ENCODE measurements at regions not wholly inside any gene's neighbourhood (a gene's known extent, or its start where the extent isn't known, plus 50 kb on each side); places are given as distances from the start of the nearest gene placed in this dataset. TPM values are rescaled to one million over a fixed set of nuclear protein-coding genes. Genes with fewer than 3 reads are reported as not detected.

DNA sequence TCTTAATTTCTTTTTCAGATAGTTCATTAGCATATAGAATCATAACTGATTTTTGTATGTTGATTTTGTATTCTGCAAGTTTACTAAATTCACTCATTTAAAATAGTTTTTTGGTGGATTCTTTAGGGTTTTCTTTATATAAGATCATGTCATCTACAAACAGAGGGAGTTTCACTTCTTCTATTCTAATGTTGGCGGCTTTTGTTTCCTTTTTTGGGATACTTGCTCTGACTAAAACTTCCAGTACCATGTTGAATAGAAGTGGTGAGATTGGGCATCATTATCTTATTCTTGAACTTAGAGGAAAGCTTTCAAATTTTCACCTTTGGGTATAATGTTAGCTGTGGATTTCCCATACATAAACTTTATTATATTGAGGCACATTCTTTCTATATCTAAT lies 296.9 kb downstream of the BCKDHB start:
- H3K4me3 ChIP-seq (ENCODE audit: low read length) = no peak overlapping the region
- no peaks in the 10 kb centered on the region for H3K36me3 ChIP-seq (ENCODE audit: insufficient read depth, low read length)
- peaks cover 5% of the 10 kb centered on the region for H3K4me1 ChIP-seq (ENCODE audit: control insufficient read depth, insufficient read depth, low read length)
- no peak overlapping the region for H3K4me2 ChIP-seq (ENCODE audit: low read length)
- H3K9me3 ChIP-seq (replicated peaks; ENCODE audit: low read length) = no peaks in the 10 kb centered on the region
- no peak overlapping the region for H3K9ac ChIP-seq (ENCODE audit: low read depth, low read length)
- no peaks in the 10 kb centered on the region for H3K27me3 ChIP-seq (ENCODE audit: control insufficient read depth, insufficient read depth, low read length)

DNA sequence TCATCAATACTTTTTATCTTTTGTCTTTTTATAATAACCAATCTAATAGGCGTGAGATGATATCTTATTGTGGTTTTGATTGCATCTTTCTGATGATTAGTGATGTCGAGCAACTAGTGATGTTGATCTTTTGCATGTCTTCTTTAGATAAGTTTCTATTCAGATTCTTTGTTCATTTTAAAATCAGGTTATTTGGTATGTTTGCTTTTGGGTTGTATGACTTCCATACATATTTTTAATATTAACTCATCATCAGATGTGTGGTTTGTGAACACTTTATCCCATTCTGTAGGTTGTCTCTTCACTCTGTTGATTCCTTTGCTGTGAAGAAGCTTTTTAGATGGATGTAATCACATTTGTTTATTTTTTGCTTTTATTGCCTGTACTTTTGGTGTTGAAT lies 295.8 kb downstream of the BCKDHB start:
- no peak overlapping the region for H3K4me2 ChIP-seq (ENCODE audit: low read length)
- H3K9ac ChIP-seq (ENCODE audit: low read depth, low read length) = no peak overlapping the region
- H3K27me3 ChIP-seq (ENCODE audit: control insufficient read depth, insufficient read depth, low read length) = no peaks in the 10 kb centered on the region
- no peak overlapping the region for H3K4me3 ChIP-seq (ENCODE audit: low read length)
- H3K4me1 ChIP-seq (ENCODE audit: control insufficient read depth, insufficient read depth, low read length) = peaks cover 5% of the 10 kb centered on the region
- H3K9me3 ChIP-seq (replicated peaks; ENCODE audit: low read length) = no peaks in the 10 kb centered on the region
- no peaks in the 10 kb centered on the region for H3K36me3 ChIP-seq (ENCODE audit: insufficient read depth, low read length)

Small RNA genes lying in the stretch of these regions (small RNA-seq; reads per million reads assigned to genes)
- gene AL596028.1 (not detected), gene RNA5SP210 (not detected)
